ENCODE measurements at regions not wholly inside any gene's neighbourhood (a gene's known extent, or its start where the extent isn't known, plus 50 kb on each side); places are given as distances from the start of the nearest gene placed in this dataset.
"Not testable (repeated sequence)": the region's sequence is repeated elsewhere in the genome, so short reads cannot be mapped to it uniquely, and the experiment has no call there.

DNA sequence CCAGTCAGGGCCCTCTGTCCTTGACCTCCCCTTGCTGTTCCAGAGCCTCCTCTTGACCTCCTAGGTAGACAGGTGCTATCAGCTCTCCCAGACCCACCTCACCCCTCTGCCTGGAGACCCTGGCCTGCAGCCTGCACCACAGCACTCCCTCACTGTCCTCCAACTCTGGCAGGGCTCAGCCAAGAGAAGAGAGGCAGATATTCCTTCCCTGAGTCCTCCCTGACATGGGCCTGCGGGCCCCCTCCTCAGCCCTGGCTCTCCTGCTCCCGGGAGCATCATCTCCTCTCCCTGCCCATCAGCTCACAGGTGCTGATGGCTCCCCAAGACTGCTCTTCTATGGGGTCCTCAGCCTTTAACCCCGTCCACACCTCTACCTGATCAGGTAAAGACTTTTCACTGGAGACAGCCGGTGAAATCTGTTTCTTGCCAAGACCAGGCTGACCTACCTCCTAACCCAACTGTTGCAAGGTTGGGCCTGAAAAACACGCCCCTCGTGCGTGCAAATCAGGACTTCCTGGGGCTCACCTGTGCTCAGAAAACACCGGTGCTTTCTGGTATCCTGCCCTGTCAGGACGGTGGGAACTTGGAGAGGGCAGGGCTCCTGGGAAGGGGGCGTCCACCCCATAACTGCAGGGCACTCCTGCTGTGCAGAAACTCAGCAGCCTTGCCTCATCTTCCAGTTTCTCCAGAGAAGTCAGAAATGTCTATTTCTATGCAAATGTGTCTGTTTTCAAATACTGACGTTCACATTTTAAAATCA is 160.7 kb downstream of the SHANK2 start:
- TF ChIP-seq, protein P1, sequence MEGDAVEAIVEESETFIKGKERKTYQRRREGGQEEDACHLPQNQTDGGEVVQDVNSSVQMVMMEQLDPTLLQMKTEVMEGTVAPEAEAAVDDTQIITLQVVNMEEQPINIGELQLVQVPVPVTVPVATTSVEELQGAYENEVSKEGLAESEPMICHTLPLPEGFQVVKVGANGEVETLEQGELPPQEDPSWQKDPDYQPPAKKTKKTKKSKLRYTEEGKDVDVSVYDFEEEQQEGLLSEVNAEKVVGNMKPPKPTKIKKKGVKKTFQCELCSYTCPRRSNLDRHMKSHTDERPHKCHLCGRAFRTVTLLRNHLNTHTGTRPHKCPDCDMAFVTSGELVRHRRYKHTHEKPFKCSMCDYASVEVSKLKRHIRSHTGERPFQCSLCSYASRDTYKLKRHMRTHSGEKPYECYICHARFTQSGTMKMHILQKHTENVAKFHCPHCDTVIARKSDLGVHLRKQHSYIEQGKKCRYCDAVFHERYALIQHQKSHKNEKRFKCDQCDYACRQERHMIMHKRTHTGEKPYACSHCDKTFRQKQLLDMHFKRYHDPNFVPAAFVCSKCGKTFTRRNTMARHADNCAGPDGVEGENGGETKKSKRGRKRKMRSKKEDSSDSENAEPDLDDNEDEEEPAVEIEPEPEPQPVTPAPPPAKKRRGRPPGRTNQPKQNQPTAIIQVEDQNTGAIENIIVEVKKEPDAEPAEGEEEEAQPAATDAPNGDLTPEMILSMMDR (conservative IDR thresholded peaks at IDR 0.05) = no peak
- Mint-ChIP-seq H3K4me1 (peaks cover 4% of the 10 kb centered on the region), H3K36me3 (ENCODE audit: low read depth) (no peaks in the 10 kb centered on the region), H3K9me3 (no peaks in the 10 kb centered on the region), H3K27ac (ENCODE audit: unreplicated experiment) (no peak overlapping the region), H3K27me3 (ENCODE audit: low read depth) (peaks cover 5% of the 10 kb centered on the region), H3K4me3 (no peak overlapping the region)
- DNase-seq (ENCODE audit: low read depth, low spot score) = no peak

DNA sequence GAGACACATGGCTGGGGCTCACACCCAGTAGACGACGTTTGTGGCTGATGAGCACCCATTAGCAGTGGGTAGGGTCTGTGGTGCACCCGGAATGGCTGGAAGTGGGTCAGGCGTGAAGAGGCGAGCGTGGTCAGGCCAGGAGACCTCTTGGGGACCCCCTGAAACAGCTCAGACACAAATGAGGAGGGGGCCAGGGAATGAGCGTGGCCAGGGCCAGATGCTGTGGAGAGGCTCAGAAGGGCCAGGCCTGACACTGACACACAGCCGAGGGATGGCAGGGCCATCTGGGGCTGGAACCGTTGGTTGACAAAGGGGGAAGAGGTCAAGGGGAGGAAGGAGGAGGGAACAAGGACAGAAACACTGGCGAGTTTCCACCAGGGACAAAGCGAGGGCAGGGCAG is 162.8 kb downstream of the SHANK2 start:
- TF ChIP-seq, protein P1 (conservative IDR thresholded peaks at IDR 0.05) = no peak
- H3K27me3 Mint-ChIP-seq (ENCODE audit: low read depth) = no peaks in the 10 kb centered on the region
- H3K9me3 Mint-ChIP-seq = no peaks in the 10 kb centered on the region
- no peaks in the 10 kb centered on the region for H3K36me3 Mint-ChIP-seq (ENCODE audit: low read depth)
- DNase-seq (ENCODE audit: low read depth, low spot score) = no peak
- H3K4me1 Mint-ChIP-seq = no peaks in the 10 kb centered on the region
- no peak overlapping the region for H3K27ac Mint-ChIP-seq (ENCODE audit: unreplicated experiment)
- H3K4me3 Mint-ChIP-seq = no peak overlapping the region

GRCh38 chr11:71088314-71089215 is 163.8 kb downstream of the SHANK2 start:
- not testable (repeated sequence) for H3K4me1 Mint-ChIP-seq; H3K27ac Mint-ChIP-seq (ENCODE audit: unreplicated experiment); H3K27me3 Mint-ChIP-seq (ENCODE audit: low read depth); H3K9me3 Mint-ChIP-seq; DNase-seq (ENCODE audit: low read depth, low spot score); H3K4me3 Mint-ChIP-seq; H3K36me3 Mint-ChIP-seq (ENCODE audit: low read depth)

GRCh38 chr11:71086687-71087258 is 165.6 kb downstream of the SHANK2 start:
- H3K4me3 Mint-ChIP-seq = no peak overlapping the region
- peak; percentile 45 for DNase-seq (ENCODE audit: low read depth, low spot score)
- no peaks in the 10 kb centered on the region for H3K27me3 Mint-ChIP-seq (ENCODE audit: low read depth)
- H3K27ac Mint-ChIP-seq (ENCODE audit: unreplicated experiment) = no peak overlapping the region
- no peaks in the 10 kb centered on the region for H3K9me3 Mint-ChIP-seq
- TF ChIP-seq, protein P1 (conservative IDR thresholded peaks at IDR 0.05) = peak; percentile 71
- H3K36me3 Mint-ChIP-seq (ENCODE audit: low read depth) = no peaks in the 10 kb centered on the region
- H3K4me1 Mint-ChIP-seq = no peaks in the 10 kb centered on the region

- Mint-ChIP-seq H3K9me3 (no peaks in the 10 kb centered on the region), H3K36me3 (ENCODE audit: low read depth) (no peaks in the 10 kb centered on the region), H3K27me3 (ENCODE audit: low read depth) (no peaks in the 10 kb centered on the region), H3K27ac (ENCODE audit: unreplicated experiment) (no peak overlapping the region), H3K4me3 (no peak overlapping the region), H3K4me1 (no peaks in the 10 kb centered on the region)
- no peak for DNase-seq (ENCODE audit: low read depth, low spot score)
- TF ChIP-seq, protein P1 (conservative IDR thresholded peaks at IDR 0.05) = no peak
These were observed 167.9 kb downstream of the SHANK2 start for GRCh38 chr11:71084306-71085012.

Data from neural crest cell (in vitro differentiated cells).